ENCODE measurements at regions not wholly inside any gene's neighbourhood (a gene's known extent, or its start where the extent isn't known, plus 50 kb on each side); places are given as distances from the start of the nearest gene placed in this dataset.

GRCh38 chr18:53864770-53865169 is 359.7 kb downstream of the MBD2 start:
- TF ChIP-seq CTCF (IDR thresholded peaks at IDR 0.05) (no peak), POLR2A (IDR thresholded peaks at IDR 0.05) (no peak)

Measured in prostate gland (tissue), 2 donors.